ENCODE measurements at regions not wholly inside any gene's neighbourhood (a gene's known extent, or its start where the extent isn't known, plus 50 kb on each side); places are given as distances from the start of the nearest gene placed in this dataset.

DNA sequence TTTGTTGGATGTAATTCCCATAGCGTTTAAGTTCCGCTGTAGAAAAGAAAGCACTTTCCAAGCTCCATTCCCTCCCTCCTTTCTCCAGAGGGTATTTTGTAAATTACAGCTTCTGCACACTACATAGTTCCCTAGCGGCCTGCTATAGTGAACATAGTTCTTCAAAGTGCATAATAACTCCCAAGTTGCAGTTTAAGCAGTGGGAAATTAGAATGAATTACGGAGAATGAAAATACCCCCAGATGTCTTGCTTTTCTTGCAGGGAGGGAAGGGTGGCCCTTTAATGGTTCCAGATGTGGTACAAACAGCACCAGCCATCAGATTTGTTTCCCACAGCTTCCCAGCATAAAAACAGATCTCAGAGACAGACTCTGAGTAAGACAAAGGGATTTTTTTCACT lies 893.9 kb downstream of the SUCLG1 start:
- DNase-seq (ENCODE audit: low spot score) = no peak

DNA sequence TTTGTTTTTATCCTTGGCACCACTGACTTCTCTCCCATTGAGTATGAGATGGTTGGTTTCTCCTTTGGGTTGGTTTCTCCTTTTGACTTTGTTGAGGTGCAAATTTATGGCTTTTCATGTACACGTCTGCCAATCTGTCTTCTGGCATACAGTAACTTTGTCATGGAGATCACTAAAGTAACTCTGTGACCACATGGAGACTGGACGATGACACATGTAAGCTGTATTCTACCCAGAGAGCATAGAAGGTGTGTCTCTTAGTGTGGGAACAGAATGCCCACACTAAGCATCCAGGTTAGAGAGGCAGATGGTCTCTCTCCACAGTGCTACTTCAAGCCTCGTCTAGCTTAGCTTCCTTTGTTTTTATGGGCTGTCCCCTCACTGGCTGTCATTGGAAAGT lies 897.5 kb downstream of the SUCLG1 start:
- DNase-seq (ENCODE audit: low spot score) = no peak

DNA sequence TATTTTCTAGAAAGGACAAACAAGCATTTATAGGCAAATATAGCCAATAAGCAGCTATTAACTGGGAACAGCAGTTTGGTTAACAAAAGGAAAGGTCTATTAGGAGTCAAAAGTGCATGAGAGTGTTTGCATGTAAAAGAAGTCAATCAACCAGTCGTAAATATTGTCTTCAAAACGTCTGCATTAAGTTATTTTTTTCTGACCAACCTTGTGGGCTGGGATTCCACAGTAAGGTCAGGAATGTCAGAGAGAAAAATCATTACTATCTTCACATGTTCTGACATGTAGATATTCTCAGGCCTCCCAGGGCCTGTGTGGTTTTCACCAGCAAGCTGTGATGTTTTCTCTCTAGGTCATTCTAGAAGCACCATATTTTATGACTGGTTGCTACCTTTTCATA lies 922.5 kb downstream of the SUCLG1 start:
- no peak for DNase-seq (ENCODE audit: low spot score)

DNA sequence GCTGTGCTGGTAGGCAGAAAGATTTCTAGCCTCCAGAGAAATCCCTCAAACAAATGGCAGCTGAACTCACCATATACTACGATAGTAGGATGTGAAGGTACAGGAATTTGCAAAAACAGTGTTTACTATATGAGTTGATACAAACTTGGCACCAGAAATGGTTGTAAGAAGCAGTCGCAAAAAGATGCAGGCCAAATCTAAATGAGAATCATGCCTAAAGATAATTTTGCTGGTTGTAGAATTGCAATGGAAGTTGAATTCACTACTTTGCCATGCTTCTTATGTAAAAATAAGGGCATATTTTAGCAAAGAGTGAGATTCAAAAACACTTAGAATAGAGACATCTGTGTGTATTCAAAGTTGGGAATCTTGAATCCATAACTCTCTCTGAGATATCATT lies 924.7 kb downstream of the SUCLG1 start:
- DNase-seq (ENCODE audit: low spot score) = no peak

DNA sequence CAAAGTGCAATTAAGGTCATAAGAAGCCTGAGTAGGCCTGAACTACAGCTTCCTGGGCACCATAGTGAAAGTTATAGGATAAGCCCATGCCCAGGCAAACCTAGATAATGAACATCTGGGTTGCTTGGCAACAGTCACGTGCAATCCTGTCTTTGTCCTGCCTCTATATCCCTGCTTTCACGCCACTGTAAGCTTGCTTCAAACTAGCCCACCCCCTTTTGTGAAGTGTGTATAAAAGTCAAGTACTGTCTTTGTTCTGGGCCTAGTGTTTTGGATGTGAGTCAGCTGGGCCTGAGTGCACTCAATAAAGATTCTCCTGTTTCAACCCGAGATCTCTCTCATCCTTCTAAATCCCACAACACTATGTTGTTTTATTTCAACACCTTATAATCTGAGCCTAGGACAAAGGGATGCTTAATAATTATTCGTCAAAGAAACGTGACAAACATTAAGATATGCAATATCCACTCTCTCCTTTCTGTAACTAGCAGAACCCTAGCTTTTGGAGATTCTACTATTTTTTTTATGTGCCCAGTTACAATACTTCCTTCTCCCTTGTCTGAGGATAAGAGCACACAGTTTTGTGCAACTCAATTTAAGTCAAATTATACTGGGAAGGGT lies 927.8 kb downstream of the SUCLG1 start:
- no peak for DNase-seq (ENCODE audit: low spot score)

DNA sequence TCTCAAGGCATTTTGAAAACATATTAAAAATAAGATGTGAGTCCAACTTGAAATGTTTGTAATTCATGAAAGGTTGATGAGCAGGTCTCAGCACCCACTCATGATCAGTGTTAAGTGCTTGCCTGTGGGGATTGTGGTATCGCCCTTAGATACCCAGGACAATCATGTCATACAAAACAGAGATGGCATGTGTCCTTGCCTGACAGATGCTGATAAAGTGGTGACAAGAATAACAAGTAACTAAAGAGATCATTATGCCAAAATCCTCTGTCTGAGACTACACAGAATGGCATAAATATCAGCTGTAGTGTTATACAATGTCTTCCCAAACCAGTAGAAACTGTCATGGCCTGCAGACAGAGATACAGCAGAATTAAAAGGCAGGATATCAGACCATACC lies 930.3 kb downstream of the SUCLG1 start:
- DNase-seq (ENCODE audit: low spot score) = no peak

DNA sequence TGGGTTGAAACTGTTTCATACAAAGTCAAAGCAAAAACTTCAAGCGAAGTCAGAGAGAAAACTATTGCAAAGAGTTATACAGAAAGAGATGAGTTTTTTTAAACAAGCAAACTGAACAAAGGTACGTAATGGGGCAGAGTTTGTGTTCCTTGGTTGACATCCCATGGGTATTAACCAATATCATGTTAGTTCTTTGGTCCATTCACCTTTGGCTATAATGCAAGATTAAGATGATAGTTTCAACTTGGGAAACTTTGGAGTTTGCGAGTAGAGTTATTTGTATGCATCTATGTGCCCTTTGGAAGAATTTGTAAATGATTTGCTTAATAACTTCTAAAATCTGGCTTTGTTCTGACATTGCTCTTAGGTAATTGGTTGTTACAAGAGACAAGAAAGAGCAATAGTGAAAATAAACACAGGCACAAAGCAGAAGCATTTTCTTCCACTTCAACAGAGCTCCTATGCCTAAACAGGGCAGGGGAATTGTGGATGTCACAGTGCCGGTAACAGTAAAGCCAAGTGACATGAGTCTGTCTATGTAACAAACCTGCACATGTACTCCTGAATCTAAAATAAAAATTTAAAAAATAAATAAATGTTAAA lies 936.1 kb downstream of the SUCLG1 start:
- no peak for DNase-seq (ENCODE audit: low spot score)

DNA sequence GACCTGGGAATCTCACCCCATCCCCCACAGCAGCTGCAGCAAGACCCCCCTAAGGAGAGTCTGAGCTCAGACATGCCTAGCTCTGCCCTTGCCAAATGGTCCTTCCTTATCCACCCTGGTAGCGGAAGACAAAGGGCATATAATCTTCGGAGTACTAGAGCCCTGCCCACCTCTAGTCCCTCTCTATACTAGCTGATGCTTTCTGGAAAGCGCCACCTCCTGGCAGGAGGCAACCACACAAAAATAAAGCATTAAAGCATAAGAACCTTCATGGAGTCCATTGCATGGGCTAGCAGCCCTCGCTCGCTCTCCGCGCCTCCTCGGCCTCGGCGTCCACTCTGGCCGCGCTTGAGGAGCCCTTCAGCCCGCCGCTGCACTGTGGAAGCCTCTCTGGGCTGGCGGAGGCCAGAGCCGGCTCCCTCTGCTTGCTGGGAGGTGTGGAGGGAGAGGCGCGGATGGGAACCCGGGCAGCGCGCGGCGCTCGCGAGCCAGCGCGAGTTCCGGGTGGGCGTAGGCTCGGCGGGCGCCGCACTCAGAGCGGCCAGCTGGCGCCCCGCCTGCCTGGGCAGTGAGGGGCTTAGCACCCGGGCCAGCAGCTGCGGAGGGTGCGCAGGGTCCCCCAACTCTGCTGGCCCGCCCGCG lies 941.2 kb downstream of the SUCLG1 start:
- no peak for DNase-seq (ENCODE audit: low spot score)

DNA sequence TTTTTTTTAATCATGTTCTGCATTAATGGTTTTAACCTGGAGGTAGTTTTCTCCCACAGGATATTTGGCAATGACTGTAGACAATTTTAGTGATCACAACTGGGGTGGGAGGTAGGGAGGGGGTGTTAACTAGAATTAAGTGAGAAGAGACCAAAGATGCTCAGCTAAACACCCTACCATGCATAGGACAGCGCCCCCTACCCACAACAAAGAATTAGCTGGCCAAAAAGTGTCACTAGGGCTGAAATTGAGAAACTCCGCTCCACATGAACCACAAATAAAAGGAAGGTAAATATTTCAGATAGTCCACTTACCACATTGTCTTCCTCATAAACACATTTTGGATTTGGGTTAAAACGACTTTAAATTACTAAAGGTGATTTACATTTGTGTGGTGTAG lies 942.6 kb downstream of the SUCLG1 start:
- no peak for DNase-seq (ENCODE audit: low spot score)

DNA sequence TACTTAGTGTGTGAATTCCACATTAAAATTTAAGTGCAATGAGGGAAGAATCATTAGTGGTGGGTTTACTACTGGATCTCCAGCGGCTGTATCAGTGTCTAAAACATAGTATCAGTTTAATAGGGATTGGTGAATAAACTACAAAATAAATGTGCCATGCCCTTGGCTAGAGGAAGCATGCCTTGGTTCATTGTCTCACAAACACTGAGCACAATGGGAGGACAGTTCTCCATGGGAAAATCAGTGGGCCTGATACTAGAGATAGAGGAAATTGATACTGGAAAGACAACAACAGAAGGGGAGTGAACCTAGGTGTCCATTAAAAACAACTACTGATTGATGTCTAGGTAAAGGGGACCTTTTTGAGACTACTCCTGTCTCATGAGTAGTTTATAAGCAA lies 971.6 kb downstream of the SUCLG1 start:
- DNase-seq (ENCODE audit: low spot score) = no peak

DNA sequence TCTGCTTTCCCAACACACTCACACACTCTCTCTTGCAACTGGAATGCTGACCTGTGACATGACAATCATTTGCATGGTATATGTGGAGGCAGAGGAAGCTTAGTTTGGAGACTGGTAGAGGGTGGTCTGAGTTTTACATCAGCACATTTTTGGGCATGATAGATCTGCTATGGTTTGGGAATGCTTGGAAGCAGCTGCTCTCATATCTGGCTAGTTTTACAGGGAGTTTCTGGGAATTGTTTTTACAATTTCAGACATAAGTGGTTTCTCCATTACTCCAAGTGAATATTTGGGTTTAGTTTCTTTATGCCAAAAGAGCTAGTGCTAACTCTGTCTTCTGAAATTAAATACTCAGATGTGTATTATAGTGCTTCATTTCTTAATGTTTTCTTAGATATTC lies 977.6 kb downstream of the SUCLG1 start:
- DNase-seq (ENCODE audit: low spot score) = no peak

DNA sequence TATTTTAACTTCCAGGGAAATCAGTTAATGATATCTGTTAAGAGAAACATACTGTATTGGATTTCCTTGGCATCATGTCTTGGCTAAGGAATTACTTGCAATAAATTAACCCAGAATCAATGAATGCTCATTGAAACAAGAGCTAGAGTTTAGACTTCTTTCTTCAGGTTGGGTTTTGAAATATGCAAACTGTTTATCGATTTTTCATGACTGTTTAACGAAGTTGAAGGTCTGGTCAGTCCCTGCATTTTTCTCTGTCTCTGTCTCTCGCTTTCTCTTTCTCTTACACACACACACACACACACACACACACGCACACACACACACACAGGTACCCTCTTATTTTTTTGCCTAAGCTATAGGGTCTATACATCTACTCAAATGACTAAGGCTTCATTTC lies 981.0 kb downstream of the SUCLG1 start:
- DNase-seq (ENCODE audit: low spot score) = no peak

DNA sequence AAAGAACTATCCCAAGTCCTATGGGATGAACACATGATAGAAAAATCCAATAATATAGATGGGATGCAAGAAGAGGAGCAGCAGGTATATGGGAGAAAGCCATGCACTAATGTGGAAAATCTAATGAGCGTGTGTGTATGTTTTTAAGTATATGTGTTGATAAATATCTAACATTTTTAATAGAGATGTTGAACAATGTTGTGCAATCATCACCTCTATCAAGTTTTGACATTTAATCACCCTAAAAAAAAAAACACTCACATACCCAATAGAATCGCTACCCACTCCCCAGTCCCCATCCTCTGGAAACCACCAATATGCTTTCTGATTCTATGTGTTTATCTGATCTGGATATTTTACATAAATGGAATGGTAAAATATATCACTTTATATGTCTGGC lies 983.7 kb downstream of the SUCLG1 start:
- DNase-seq (ENCODE audit: low spot score) = no peak

DNA sequence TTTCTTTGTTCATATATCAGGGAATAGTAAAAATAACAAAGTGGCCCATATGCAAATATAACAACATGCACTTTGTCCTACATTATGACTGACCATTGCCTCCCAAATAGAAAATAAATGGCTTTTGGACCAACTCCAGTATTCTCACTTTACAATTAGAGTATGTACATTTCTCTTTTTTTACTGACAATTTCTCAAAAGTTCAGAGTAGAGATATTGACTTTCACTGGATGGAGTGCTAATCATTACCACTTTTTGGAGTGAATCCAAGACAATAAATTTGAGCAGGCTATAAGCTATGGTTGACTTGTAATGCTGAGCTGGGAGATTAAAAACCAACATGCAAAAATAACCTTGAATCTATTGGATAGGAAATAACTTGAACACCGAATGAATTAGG lies 987.4 kb downstream of the SUCLG1 start:
- DNase-seq (ENCODE audit: low spot score) = no peak

DNA sequence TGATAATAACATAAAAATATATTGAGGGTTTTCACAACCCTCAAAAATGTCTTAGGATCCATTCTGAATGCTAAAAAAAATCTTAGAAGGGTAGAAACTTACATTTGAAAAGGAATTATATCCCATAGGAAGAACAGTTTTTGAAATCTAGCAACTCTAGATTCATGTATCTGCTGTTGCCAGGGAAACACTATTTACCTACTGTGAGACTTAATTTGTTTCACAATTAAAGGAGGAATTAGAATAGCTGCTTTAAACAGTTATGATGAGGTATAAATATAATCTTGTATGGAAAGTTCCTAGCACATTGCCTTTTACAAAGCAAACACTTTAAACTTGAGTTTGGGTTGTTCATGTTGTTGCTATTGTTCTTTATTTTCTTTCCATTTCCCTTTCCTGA lies 988.2 kb downstream of the SUCLG1 start:
- no peak for DNase-seq (ENCODE audit: low spot score)

DNA sequence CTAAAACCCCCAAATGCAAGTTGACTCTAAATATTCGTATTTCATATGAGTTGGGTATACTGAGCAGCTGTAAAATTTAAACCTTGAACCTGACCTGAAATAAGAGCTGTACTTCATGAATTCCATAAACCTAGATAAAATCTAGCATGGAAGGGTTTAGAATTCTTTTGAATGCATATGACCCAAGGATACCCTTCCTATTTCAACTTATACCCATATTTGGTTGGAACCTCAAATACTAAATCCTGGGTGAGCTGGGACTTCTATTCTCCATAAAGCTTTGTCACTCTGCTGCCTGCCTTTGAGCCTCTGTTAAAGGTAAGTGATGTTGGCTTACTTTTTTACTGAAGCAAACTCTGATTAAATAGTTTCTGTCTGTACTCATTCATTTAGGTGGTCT lies 994.6 kb downstream of the SUCLG1 start:
- DNase-seq (ENCODE audit: low spot score) = no peak

DNA sequence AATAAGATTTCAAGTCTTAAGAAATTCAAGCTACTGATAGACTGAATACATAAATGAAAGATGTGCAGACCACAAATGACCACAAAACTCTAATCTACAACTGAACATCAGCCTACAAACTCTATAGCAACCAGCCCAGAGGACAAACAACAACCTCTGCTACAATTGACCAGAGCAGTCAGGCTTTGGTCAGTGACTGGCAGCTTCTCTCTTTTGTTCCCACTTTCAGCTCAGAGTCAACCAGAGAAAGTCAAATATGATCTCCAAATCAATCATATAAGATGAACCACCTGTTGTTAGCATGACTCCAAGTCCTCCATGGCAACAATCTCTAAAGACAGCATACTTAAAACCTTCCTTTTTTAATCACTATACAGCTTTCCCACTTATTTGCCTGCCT lies 996.2 kb downstream of the SUCLG1 start:
- no peak for DNase-seq (ENCODE audit: low spot score)

DNA sequence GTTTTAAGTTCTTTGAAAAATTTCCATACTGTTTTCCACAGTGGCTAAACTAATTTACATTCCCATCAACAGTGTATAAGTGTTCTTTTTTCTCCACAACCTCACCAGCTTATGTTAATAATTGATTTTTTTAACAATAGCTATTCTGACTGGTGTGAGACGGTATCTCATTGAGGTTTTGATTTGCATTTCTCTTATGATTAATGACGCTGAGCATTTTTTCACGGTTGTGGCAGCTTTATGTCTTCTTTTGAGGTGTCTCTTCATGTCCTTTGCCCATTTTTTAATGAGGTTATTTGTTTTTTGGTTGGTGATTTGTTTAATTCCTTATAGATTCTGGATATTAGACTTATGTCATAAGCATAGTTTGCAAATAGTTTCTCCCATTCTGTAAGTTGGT lies 997.9 kb downstream of the SUCLG1 start:
- DNase-seq (ENCODE audit: low spot score) = no peak

DNA sequence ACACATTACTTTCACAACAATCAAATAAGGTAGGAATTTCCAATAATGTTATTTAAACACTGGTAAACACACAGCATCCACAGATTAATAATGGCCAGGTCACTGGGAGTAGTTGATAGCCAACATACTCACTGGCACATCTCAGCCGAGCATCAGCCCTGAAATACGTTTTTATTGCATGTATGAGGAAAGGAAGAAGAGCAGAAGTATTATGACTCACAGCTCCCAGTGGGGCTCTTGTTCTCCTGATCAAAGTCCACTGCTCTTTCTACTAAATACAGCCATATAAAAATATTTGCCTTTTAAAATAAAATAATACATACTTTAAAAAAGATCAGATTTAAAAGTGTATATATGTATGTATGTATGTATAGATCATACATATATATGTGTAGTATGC lies 999.6 kb downstream of the SUCLG1 start:
- DNase-seq (ENCODE audit: low spot score) = no peak

DNA sequence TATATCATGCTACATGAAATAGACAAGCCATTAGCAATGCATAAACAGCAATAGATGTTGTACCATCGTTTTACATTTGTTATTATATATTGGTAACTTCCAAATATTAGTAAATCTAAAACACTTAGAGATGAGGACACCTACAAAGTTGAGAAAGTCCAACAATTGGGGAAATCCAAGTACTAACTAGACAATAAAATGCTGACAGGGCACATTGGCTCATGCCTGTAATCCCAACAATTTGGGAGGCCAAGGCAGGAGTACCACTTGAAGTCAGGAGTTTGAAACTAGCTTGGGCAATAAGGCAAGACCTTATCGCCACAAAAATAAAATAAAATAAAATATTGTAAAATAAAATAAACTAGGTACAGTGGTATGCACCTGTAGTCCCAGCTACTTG lies 1023.1 kb downstream of the SUCLG1 start:
- DNase-seq (ENCODE audit: low spot score) = no peak

DNA sequence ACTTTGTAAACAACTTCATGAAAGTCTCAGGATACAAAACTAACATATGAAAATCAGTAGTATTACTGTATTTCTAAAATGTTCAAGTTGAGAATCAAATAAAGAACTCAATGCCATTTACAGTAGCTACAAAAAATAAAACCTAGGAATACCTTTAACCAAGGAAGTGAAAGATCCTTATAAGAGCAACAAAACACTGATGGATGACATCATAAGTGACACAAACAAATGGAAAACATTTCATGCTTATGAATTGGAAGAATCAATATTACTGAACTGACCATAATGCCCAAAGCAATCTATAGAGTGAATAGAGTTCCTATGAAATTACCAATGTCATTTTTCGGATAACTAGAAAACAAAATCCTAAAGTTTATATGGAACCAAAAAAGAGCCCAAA lies 1038.1 kb downstream of the SUCLG1 start:
- DNase-seq (ENCODE audit: low spot score) = no peak

DNA sequence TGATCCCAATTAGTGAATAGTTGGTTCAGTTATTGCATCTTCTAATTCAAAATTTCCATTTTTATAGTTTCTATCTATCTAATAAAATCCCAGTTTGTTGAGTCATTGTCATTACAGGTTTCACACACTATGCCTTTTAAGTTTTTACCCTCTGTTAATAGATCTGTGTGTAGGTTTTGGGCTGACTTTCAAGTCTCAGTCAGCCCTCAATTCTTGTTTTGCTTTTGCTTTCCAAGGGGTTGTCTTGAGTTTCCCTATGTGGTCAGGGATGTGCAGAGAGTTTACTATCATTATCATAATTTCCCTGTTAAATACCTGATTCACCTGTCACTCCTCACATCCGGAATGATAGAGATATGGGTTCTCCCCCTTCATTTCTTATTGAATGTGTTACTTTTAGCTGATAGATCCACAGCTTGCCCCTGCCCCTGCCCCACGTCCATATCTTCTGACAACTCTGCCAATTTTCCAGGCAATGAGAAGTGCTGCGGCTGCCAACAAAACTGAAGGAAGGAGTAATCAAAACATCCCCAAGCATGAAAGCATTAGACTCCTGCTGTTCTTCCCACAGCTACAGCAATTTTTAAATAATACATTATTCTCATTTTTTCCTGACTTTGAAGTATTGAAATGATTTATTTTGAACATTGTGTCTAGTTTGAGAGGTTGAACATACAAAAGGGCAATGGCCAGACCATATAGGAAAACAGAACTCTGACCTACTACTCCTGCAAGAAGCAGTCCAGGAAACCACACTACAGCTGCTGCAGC lies 1064.8 kb downstream of the SUCLG1 start:
- DNase-seq (ENCODE audit: low spot score) = no peak

DNA sequence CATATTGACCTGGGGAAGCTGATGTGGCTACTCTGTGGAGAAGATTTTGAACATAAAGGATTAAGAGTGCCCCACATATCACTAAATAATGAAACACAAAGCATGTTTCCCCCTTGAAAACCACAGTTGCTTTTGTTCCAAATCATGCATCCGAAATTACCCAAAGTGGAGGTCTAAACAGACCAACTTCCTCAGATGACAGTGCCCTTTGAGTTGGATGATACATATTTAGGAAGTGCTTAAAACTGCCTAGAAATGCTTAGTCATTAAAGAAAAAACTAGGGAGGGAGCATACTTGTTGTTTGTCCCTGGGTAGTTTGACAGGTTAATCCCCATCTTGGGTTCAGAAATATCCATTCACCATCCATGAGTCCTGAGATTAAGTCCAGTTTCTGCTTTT lies 1070.3 kb downstream of the SUCLG1 start:
- DNase-seq (ENCODE audit: low spot score) = no peak

All from hematopoietic multipotent progenitor cell treated with erythropoietin and hydrocortisone succinate and interleukin-3 and kit ligand, for 15 days (in vitro differentiated cells).